Fibroblast of lung (primary cell): ENCODE measurements at regions not wholly inside any gene's neighbourhood (a gene's known extent, or its start where the extent isn't known, plus 50 kb on each side); places are given as distances from the start of the nearest gene placed in this dataset.

Source experiments
- DNase-seq, 2 donors: peaks; one replicate each; pipeline versions ENCODE4 v3.0.0 to v3.0.0-alpha.2; 2010; ENCODE audit warnings: low read depth in 2 of 2
- H2AFZ ChIP-seq: 2 replicates; pipeline ENCODE4 v1.5.1; 2012; ENCODE audit warnings: low read length, control low read depth, inconsistent platforms
- H3K27ac ChIP-seq: 2 replicates; pipeline ENCODE4 v1.5.1; 2011; ENCODE audit warnings: low read length, control low read depth; ENCODE audit not compliant: insufficient read depth
- H3K27me3 ChIP-seq: 2 replicates; pipeline ENCODE4 v1.5.1; 2011; ENCODE audit warnings: mild to moderate bottlenecking, low read length; ENCODE audit not compliant: control insufficient read depth, insufficient read depth
- H3K36me3 ChIP-seq: 2 replicates; pipeline ENCODE4 v1.5.1; 2011; ENCODE audit warnings: low read length; ENCODE audit not compliant: control insufficient read depth, insufficient read depth
- H3K4me1 ChIP-seq: 2 replicates; pipeline ENCODE4 v1.5.1; 2011; ENCODE audit warnings: low read length; ENCODE audit not compliant: control insufficient read depth, insufficient read depth; ENCODE audit errors: extremely low read depth
- H3K4me2 ChIP-seq: 2 replicates; pipeline ENCODE4 v1.5.1; 2011; ENCODE audit warnings: low read length, control low read depth; ENCODE audit not compliant: insufficient read depth; ENCODE audit errors: extremely low read depth
- H3K4me3 ChIP-seq, 4 experiments: fragments of 200-600 bp in 1 of 4; sonication (generic) in 1 of 4; replicated peaks in 1 of 4; 2 replicates each; pipeline ENCODE4 v1.5.1; 2011 to 2016; ENCODE audit warnings: low read length in 4 of 4, low read depth in 3 of 4, mild to moderate bottlenecking in 3 of 4, control low read depth in 2 of 4, inconsistent platforms in 1 of 4, mixed read lengths in 1 of 4; ENCODE audit not compliant: insufficient read depth in 1 of 4; ENCODE audit errors: control extremely low read depth in 1 of 4
- H3K79me2 ChIP-seq: 2 replicates; pipeline ENCODE4 v1.5.1; 2012; ENCODE audit warnings: mild to moderate bottlenecking, low read length, inconsistent platforms; ENCODE audit not compliant: control insufficient read depth, insufficient read depth
- H3K9ac ChIP-seq: 2 replicates; pipeline ENCODE4 v1.5.1; 2011; ENCODE audit warnings: mild to moderate bottlenecking, low read length, control low read depth; ENCODE audit not compliant: insufficient read depth
- H3K9me3 ChIP-seq: 2 replicates; pipeline ENCODE4 v1.5.1; 2012; ENCODE audit warnings: low read depth, low read length; ENCODE audit not compliant: control insufficient read depth, insufficient read depth
- H4K20me1 ChIP-seq: 2 replicates; pipeline ENCODE4 v1.5.1; 2011; ENCODE audit warnings: low read length; ENCODE audit not compliant: control insufficient read depth, insufficient read depth; ENCODE audit errors: extremely low read depth
- CTCF ChIP-seq, 2 donors: IDR thresholded peaks in 1 of 2; conservative IDR thresholded peaks in 1 of 2; 1 replicate in 1 of 2; 2 replicates in 1 of 2; pipeline ENCODE4 v1.5.1; 2011 to 2012; ENCODE audit warnings: low read length in 2 of 2, control low read depth in 1 of 2, inconsistent platforms in 1 of 2, low read depth in 1 of 2, mild to moderate bottlenecking in 1 of 2
- EZH2 ChIP-seq: IDR thresholded peaks from 2 replicates; pipeline ENCODE4 v1.5.1; 2012; ENCODE audit warnings: low read length, control low read depth, mild to moderate bottlenecking; ENCODE audit errors: missing control alignments

- no peaks in the 10 kb centered on the region for H4K20me1 ChIP-seq
- H3K27ac ChIP-seq = no peak overlapping the region
- H2AFZ ChIP-seq = no peak overlapping the region
- no peaks in the 10 kb centered on the region for H3K9me3 ChIP-seq
- H3K36me3 ChIP-seq = no peaks in the 10 kb centered on the region
- TF ChIP-seq CTCF (conservative IDR thresholded peaks at IDR 0.05 in 1 of 2, IDR thresholded peaks at IDR 0.05 in 1 of 2; ENCODE audit: low read depth in 1 of 2, low read length in 2 of 2) (no peak), EZH2 (no peak)
- H3K79me2 ChIP-seq = no peaks in the 10 kb centered on the region
- H3K9ac ChIP-seq = no peak overlapping the region
- no peaks in the 10 kb centered on the region for H3K27me3 ChIP-seq
- no peak overlapping the region for H3K4me3 ChIP-seq
- no peak for DNase-seq
- H3K4me2 ChIP-seq = no peak overlapping the region
- no peaks in the 10 kb centered on the region for H3K4me1 ChIP-seq
These were observed 94.9 kb upstream of the ZNF800 start for GRCh38 chr7:127487381-127487780.

GRCh38 chr7:127486654-127487053, 94.1 kb upstream of the ZNF800 start:
- H3K27ac ChIP-seq = no peak overlapping the region
- H3K79me2 ChIP-seq = no peaks in the 10 kb centered on the region
- H3K27me3 ChIP-seq = no peaks in the 10 kb centered on the region
- H3K9me3 ChIP-seq = no peaks in the 10 kb centered on the region
- H3K9ac ChIP-seq = no peak overlapping the region
- no peaks in the 10 kb centered on the region for H3K36me3 ChIP-seq
- TF ChIP-seq CTCF (conservative IDR thresholded peaks at IDR 0.05 in 1 of 2, IDR thresholded peaks at IDR 0.05 in 1 of 2; ENCODE audit: low read depth in 1 of 2, low read length in 2 of 2) (no peak), EZH2 (no peak)
- no peak overlapping the region for H3K4me3 ChIP-seq
- no peak overlapping the region for H2AFZ ChIP-seq
- H3K4me1 ChIP-seq = no peaks in the 10 kb centered on the region
- no peaks in the 10 kb centered on the region for H4K20me1 ChIP-seq
- H3K4me2 ChIP-seq = no peak overlapping the region
- no peak for DNase-seq

- Histone ChIP-seq H3K9me3 (no peaks in the 10 kb centered on the region), H3K27me3 (no peaks in the 10 kb centered on the region), H4K20me1 (no peaks in the 10 kb centered on the region), H3K79me2 (no peaks in the 10 kb centered on the region), H2AFZ (no peak overlapping the region), H3K4me3 (no peak overlapping the region), H3K4me1 (no peaks in the 10 kb centered on the region), H3K27ac (no peak overlapping the region), H3K36me3 (no peaks in the 10 kb centered on the region), H3K4me2 (no peak overlapping the region), H3K9ac (no peak overlapping the region)
- no peak for DNase-seq
- TF ChIP-seq EZH2 (no peak), CTCF (conservative IDR thresholded peaks at IDR 0.05 in 1 of 2, IDR thresholded peaks at IDR 0.05 in 1 of 2; ENCODE audit: low read depth in 1 of 2, low read length in 2 of 2) (no peak)
These were observed 93.0 kb upstream of the ZNF800 start for GRCh38 chr7:127485482-127485881.
